ENCODE measurements at regions not wholly inside any gene's neighbourhood (a gene's known extent, or its start where the extent isn't known, plus 50 kb on each side); places are given as distances from the start of the nearest gene placed in this dataset.

GRCh38 chr4:43242606-43243005 lies 350.1 kb downstream of the GRXCR1 start:
- no peak for DNase-seq
- Histone ChIP-seq H3K36me3 (replicated peaks in 1 of 2) (no peaks in the 10 kb centered on the region), H3K27ac (no peak overlapping the region), H3K9me3 (replicated peaks in 1 of 3) (no peaks in the 10 kb centered on the region), H3K4me3 (no peak overlapping the region), H3K27me3 (no peaks in the 10 kb centered on the region), H3K4me1 (replicated peaks in 1 of 2) (no peaks in the 10 kb centered on the region)
- WGBS, 4 donors = 28 to 44% (median 38%) methylated on average over 2 of the region's 2 CpGs
- intact Hi-C loops (cut with DNase I) = no loop called here
- TF ChIP-seq CTCF (IDR thresholded peaks at IDR 0.05) (no peak), POLR2A (IDR thresholded peaks at IDR 0.05) (no peak)

- Histone ChIP-seq H3K4me1 (replicated peaks in 1 of 2) (no peaks in the 10 kb centered on the region), H3K36me3 (replicated peaks in 1 of 2) (no peaks in the 10 kb centered on the region), H3K4me3 (no peak overlapping the region), H3K27me3 (no peaks in the 10 kb centered on the region), H3K27ac (no peak overlapping the region), H3K9me3 (replicated peaks in 1 of 3) (no peaks in the 10 kb centered on the region)
- TF ChIP-seq POLR2A (IDR thresholded peaks at IDR 0.05) (no peak), CTCF (IDR thresholded peaks at IDR 0.05) (no peak)
- no peak for DNase-seq
- intact Hi-C loops (cut with DNase I) = no loop called here
- 72 to 78% (median 76%) methylated on average over 4 of the region's 4 CpGs for WGBS, 4 donors
These were observed 351.1 kb downstream of the GRXCR1 start for GRCh38 chr4:43243433-43244116.

- 30 to 55% (median 38%) methylated on average over 1 of the region's 1 CpG for WGBS, 4 donors
- H3K4me1 ChIP-seq (replicated peaks in 1 of 2) = no peaks in the 10 kb centered on the region
- no peak for DNase-seq
- H3K27me3 ChIP-seq = no peaks in the 10 kb centered on the region
- no peaks in the 10 kb centered on the region for H3K36me3 ChIP-seq (replicated peaks in 1 of 2)
- no peak overlapping the region for H3K4me3 ChIP-seq
- intact Hi-C loops (cut with DNase I) = no loop called here
- no peaks in the 10 kb centered on the region for H3K9me3 ChIP-seq (replicated peaks in 1 of 3)
- no peak for TF ChIP-seq CTCF (IDR thresholded peaks at IDR 0.05)
- no peak for TF ChIP-seq POLR2A (IDR thresholded peaks at IDR 0.05)
- no peak overlapping the region for H3K27ac ChIP-seq
These were observed 352.3 kb downstream of the GRXCR1 start for GRCh38 chr4:43244688-43245382.

GRCh38 chr4:43251841-43252240 lies 359.3 kb downstream of the GRXCR1 start:
- Histone ChIP-seq H3K27me3 (no peaks in the 10 kb centered on the region), H3K4me1 (replicated peaks in 1 of 2) (no peaks in the 10 kb centered on the region), H3K4me3 (no peak overlapping the region), H3K27ac (no peak overlapping the region), H3K9me3 (replicated peaks in 1 of 3) (no peaks in the 10 kb centered on the region), H3K36me3 (replicated peaks in 1 of 2) (no peaks in the 10 kb centered on the region)
- no peak for DNase-seq
- intact Hi-C loops (cut with DNase I) = no loop called here
- TF ChIP-seq CTCF (IDR thresholded peaks at IDR 0.05) (no peak), POLR2A (IDR thresholded peaks at IDR 0.05) (no peak)
- 55 to 74% (median 59%) methylated on average over 2 of the region's 2 CpGs for WGBS, 4 donors

All from adrenal gland (tissue), 9 donors.